HTR-8/SVneo (cell line): ENCODE measurements at regions not wholly inside any gene's neighbourhood (a gene's known extent, or its start where the extent isn't known, plus 50 kb on each side); places are given as distances from the start of the nearest gene placed in this dataset.

Experiments
- DNase-seq: peaks from one replicate; pipeline ENCODE4 v3.0.0; 2011; ENCODE audit warnings: low spot score, mixed read lengths; ENCODE audit not compliant: insufficient read length
- FAIRE-seq: peaks from 2 replicates; lab custom pipeline; 2011; peaks lifted over from hg19 to GRCh38; lab: Jason Lieb, UNC

- no peak for FAIRE-seq
- no peak for DNase-seq
Measured at GRCh38 chr1:47677241-47677940, 239.5 kb downstream of the FOXD2 start.

DNA sequence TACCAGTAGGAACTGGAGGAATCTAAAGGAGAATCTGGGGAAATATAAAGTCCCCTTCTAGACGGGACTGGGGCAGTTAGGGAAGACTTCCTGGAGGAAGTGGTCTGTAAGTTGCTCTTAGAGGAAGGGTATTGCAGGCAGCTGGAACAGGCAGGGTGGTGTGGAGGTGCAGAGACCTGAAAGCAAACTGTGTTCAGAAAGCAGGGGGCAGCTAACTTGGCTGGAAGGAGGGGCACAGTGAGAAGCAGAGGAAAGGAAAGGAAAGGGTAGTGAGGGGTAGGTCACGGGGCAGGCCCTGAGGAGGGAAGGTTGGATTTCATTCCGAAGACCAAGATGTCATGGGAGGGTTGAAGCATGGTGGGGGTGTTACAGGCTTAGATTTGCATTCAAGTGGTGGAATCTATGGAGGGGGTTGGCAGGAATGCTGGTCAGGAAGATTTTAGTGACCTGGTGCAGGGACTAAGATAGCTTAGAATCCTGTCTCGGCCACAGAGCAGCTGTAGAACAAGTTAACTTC is 240.7 kb downstream of the FOXD2 start:
- FAIRE-seq, result no peak
- no peak for DNase-seq

- no peak for DNase-seq
- no peak for FAIRE-seq
Measured at GRCh38 chr1:47679301-47679791, 241.5 kb downstream of the FOXD2 start.

- DNase-seq (no peak), FAIRE-seq (no peak)
Measured at GRCh38 chr1:47679826-47680225, 242.0 kb downstream of the FOXD2 start.

DNA sequence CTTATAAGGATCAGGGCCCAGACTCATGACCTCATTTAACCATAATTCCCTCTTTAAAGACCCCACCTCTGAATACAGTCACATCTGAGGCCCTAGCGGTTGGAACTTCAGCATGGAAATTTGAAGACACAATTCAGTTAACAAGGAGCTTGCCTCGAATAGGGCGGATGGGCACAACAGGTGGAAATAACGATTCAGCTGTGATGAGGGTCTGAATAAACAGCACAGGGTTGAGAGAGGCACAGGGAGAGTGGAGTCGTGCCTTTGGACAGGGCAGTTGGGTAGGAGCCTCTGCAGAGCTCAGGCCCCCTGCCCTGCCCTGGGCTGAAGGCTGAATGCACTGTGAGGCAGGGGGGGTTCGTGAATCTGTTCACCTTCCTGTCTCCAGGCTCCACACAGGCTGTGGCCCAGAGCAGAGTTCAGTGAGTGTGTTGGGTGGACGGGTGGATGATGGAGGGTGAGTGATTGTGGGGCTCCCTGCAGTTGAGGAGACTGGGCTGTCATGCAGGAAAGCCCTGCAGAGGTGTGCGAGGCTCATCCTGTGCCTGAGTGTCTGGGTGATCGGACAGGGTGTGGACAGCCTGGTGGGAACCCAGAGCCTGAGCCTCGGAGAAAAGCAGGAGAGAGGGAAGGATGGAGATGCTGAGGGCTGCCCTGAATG is 243.1 kb downstream of the FOXD2 start:
- DNase-seq (no peak), FAIRE-seq (no peak)

- DNase-seq (no peak), FAIRE-seq (no peak)
Measured at GRCh38 chr1:47681735-47682134, 243.9 kb downstream of the FOXD2 start.

DNA sequence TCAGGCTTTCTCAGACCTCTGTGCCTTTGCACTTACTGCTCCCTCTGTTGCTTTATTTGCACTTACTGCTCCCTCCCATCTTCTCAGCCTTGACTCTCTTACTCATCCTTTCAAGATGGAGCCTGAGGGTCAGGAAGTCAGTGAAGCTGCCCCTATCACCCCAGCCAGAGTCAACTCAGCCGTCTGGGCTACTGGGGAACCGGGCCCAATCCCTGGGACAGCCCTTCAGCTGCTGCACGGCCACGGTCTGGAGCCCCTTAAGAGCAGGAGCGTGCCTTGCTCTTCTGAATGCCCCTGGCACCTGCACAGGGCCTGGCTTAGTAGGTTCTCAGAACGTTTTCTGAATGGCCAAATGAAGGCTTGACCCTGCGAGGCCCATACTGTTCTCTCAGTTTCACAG is 244.4 kb downstream of the FOXD2 start:
- FAIRE-seq (no peak), DNase-seq (no peak)

GRCh38 chr1:47682786-47683350 is 245.0 kb downstream of the FOXD2 start:
- FAIRE-seq, result no peak
- DNase-seq, result no peak

GRCh38 chr1:47683401-47683800 is 245.6 kb downstream of the FOXD2 start:
- no peak for FAIRE-seq

GRCh38 chr1:47684518-47684917 is 246.7 kb downstream of the FOXD2 start:
- DNase-seq (no peak), FAIRE-seq (no peak)

More at GRCh38 chr1:47683401-47683800, 245.6 kb downstream of the FOXD2 start:
- no peak for DNase-seq

DNA sequence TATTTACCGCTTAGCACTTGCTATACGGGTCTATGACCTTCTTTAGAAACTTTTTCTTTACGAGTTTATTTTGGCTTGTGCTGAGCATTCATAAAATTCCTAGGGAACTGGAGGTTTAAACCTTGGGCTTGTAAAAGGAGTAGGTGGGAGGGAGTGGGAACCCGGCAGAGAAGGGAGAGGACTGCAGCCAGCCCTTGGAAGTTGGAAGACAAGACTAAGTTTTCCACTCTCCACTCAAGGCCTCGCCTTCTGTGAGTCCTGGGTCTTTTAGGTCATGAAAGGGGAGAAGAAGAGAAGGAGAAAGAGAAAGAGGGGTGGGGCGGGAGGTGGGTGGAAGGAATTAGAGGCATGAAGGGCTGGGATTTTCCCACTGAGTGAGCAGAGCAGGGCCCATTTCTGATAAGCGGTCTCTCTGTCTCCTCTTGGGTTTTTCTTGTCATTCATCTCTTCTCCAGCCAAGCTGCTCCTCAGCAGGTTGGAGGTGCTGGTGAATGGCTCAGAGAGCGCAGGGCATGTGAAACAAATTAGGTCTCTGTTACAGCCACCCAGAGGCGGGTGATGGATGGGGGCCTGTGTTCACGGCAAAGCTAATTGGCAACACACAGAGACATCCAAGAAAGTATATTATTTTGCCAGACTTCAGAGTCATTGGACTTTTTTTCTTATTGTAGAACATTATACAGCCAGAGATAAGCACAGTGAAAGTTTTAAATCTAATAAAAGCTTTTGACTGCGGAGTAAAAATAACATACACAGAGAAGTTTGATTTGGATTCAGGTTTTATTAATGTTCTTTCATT is 247.3 kb downstream of the FOXD2 start:
- no peak for FAIRE-seq
- DNase-seq, result no peak

- FAIRE-seq (no peak), DNase-seq (no peak)
Measured at GRCh38 chr1:47685763-47686066, 247.9 kb downstream of the FOXD2 start.

- DNase-seq, result no peak
- FAIRE-seq, result no peak
Measured at GRCh38 chr1:47686731-47687630, 249.1 kb downstream of the FOXD2 start.

GRCh38 chr1:47687631-47688460 is 250.0 kb downstream of the FOXD2 start:
- DNase-seq (no peak), FAIRE-seq (no peak)

DNA sequence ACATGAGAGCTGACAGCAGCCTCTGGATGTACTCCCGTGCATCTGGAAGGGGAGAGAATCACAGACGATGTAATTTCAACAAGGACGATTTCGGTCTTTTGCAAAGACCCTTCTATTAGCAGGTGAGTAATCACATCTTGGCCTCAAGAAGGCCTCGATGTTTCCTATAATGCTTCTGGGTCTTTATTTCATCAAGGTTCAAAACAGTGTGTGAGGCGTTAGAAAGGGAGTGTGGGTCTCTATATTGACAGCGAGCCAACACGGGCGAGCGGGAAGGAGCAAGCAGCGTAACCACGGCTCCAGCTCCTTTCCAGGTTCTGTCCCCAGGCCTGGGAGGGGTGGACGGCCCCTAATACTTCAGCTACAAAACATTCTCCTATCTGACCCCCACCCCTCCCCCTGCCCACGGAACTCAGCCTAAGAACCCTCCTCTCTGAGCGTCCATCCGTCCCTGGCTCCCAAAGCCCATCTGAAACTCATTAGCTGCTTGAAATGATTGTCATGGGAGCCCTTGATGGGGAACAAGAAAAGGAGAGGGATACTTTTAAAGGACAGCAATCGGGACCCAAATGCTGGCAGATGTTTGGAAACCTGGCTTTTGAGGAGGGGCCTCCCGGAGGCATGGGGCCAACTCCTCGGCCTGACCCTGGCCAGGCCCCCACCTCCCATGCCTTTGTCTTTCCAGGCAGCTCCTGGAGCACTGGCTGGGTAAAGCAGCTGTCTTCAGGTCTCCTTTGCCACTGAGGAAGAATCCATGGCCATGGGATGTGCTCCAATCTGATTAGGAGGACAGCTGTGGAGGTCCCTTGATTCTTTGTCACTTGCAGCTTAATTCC is 250.8 kb downstream of the FOXD2 start:
- no peak for FAIRE-seq
- no peak for DNase-seq

- DNase-seq, result no peak
- no peak for FAIRE-seq
Measured at GRCh38 chr1:47689894-47690293, 252.1 kb downstream of the FOXD2 start.

- no peak for DNase-seq
Measured at GRCh38 chr1:47690341-47691250, 252.8 kb downstream of the FOXD2 start.

More at GRCh38 chr1:47690341-47691250, 252.8 kb downstream of the FOXD2 start:
- FAIRE-seq, result no peak
